ENCODE measurements at regions not wholly inside any gene's neighbourhood (a gene's known extent, or its start where the extent isn't known, plus 50 kb on each side); places are given as distances from the start of the nearest gene placed in this dataset.

GRCh38 chr2:65586516-65586915 lies 154.1 kb upstream of the SPRED2 start:
- no peaks in the 10 kb centered on the region for H3K79me1 ChIP-seq (ENCODE audit: low read length)
- H3K4ac ChIP-seq (ENCODE audit: low read depth, low read length), result peak overlapping the region; percentile 8
- no peak overlapping the region for H3K27ac ChIP-seq (ENCODE audit: low read depth, low read length)
- no peak overlapping the region for H2AK5ac ChIP-seq (ENCODE audit: low read length)
- no peak overlapping the region for H3K4me3 ChIP-seq (ENCODE audit: low read length)
- H4K8ac ChIP-seq (ENCODE audit: low read depth, low read length), result no peak overlapping the region
- no peaks in the 10 kb centered on the region for H3K36me3 ChIP-seq (ENCODE audit: control insufficient read depth, insufficient read depth, low read length)
- no CpG with 5 or more reads among the region's 4 CpGs for WGBS (ENCODE audit: extremely low coverage, insufficient coverage, low lambda C conversion rate)
- no peak overlapping the region for H2BK15ac ChIP-seq (replicated peaks; ENCODE audit: low read depth)
- H4K5ac ChIP-seq (ENCODE audit: low read length), result no peak overlapping the region
- H2BK5ac ChIP-seq (ENCODE audit: low read length), result no peak overlapping the region
- no peaks in the 10 kb centered on the region for H3K79me2 ChIP-seq (ENCODE audit: control insufficient read depth, insufficient read depth, low read length)
- no peak overlapping the region for H2BK120ac ChIP-seq (ENCODE audit: low read depth, low read length)
- H3K4me2 ChIP-seq (ENCODE audit: low read length), result no peak overlapping the region
- no peak overlapping the region for H3K56ac ChIP-seq (ENCODE audit: low read length)
- H3K18ac ChIP-seq (ENCODE audit: low read length), result no peak overlapping the region
- DNase-seq, result peak; percentile 66
- no peak overlapping the region for H3K23ac ChIP-seq (ENCODE audit: low read length)
- no peaks in the 10 kb centered on the region for H3K4me1 ChIP-seq (ENCODE audit: control insufficient read depth, low read depth, low read length)
- no peak overlapping the region for H3K9ac ChIP-seq (ENCODE audit: low read length)
- H3K27me3 ChIP-seq (ENCODE audit: insufficient read depth, low read length, poor library complexity), result no peaks in the 10 kb centered on the region

DNA sequence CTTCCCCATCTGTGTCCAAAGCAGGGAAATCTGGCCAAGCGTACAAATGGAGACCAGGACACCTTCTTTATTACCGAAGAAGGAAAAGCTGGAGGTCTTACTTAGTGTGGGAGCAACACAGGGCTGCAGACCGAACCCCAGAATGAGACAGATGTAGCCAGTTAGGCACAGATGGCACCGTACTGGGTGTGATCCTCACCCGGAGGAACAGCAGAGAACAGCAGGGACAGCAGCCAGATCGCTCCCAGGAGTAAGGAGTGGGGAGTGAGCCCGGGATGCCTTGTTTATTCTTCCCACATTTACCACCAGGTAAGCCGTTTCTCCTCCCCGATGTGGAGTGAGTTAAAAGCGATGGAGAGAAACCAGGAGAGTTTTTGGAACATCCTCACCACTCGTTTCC lies 150.7 kb upstream of the SPRED2 start:
- Histone ChIP-seq H4K8ac (ENCODE audit: low read depth, low read length) (no peak overlapping the region), H3K79me1 (ENCODE audit: low read length) (no peaks in the 10 kb centered on the region), H3K4me2 (ENCODE audit: low read length) (no peak overlapping the region), H3K36me3 (ENCODE audit: control insufficient read depth, insufficient read depth, low read length) (no peaks in the 10 kb centered on the region), H3K18ac (ENCODE audit: low read length) (peak overlapping the region; percentile 21), H3K4me1 (ENCODE audit: control insufficient read depth, low read depth, low read length) (no peaks in the 10 kb centered on the region), H3K23ac (ENCODE audit: low read length) (no peak overlapping the region), H4K5ac (ENCODE audit: low read length) (no peak overlapping the region), H3K4me3 (ENCODE audit: low read length) (no peak overlapping the region), H2BK15ac (replicated peaks; ENCODE audit: low read depth) (no peak overlapping the region), H2AK5ac (ENCODE audit: low read length) (no peak overlapping the region), H2BK5ac (ENCODE audit: low read length) (no peak overlapping the region), H3K56ac (ENCODE audit: low read length) (peak overlapping the region; percentile 18), H2BK120ac (ENCODE audit: low read depth, low read length) (no peak overlapping the region), H3K9ac (ENCODE audit: low read length) (no peak overlapping the region), H3K27ac (ENCODE audit: low read depth, low read length) (no peak overlapping the region), H3K4ac (ENCODE audit: low read depth, low read length) (no peak overlapping the region), H3K79me2 (ENCODE audit: control insufficient read depth, insufficient read depth, low read length) (no peaks in the 10 kb centered on the region), H3K27me3 (ENCODE audit: insufficient read depth, low read length, poor library complexity) (no peaks in the 10 kb centered on the region)
- no CpG with 5 or more reads among the region's 11 CpGs for WGBS (ENCODE audit: extremely low coverage, insufficient coverage, low lambda C conversion rate)
- no peak for DNase-seq

- Histone ChIP-seq H3K18ac (ENCODE audit: low read length) (peak overlapping the region; percentile 56), H3K36me3 (ENCODE audit: control insufficient read depth, insufficient read depth, low read length) (no peaks in the 10 kb centered on the region), H3K23ac (ENCODE audit: low read length) (no peak overlapping the region), H3K79me2 (ENCODE audit: control insufficient read depth, insufficient read depth, low read length) (no peaks in the 10 kb centered on the region), H2AK5ac (ENCODE audit: low read length) (no peak overlapping the region), H3K56ac (ENCODE audit: low read length) (no peak overlapping the region), H2BK120ac (ENCODE audit: low read depth, low read length) (no peak overlapping the region), H3K27ac (ENCODE audit: low read depth, low read length) (no peak overlapping the region), H4K8ac (ENCODE audit: low read depth, low read length) (no peak overlapping the region), H2BK5ac (ENCODE audit: low read length) (no peak overlapping the region), H3K4ac (ENCODE audit: low read depth, low read length) (no peak overlapping the region), H3K4me3 (ENCODE audit: low read length) (no peak overlapping the region), H3K4me2 (ENCODE audit: low read length) (no peak overlapping the region), H3K9ac (ENCODE audit: low read length) (no peak overlapping the region), H3K4me1 (ENCODE audit: control insufficient read depth, low read depth, low read length) (no peaks in the 10 kb centered on the region), H4K5ac (ENCODE audit: low read length) (no peak overlapping the region), H2BK15ac (replicated peaks; ENCODE audit: low read depth) (peak overlapping the region; percentile 48), H3K27me3 (ENCODE audit: insufficient read depth, low read length, poor library complexity) (no peaks in the 10 kb centered on the region), H3K79me1 (ENCODE audit: low read length) (no peaks in the 10 kb centered on the region)
- DNase-seq, result no peak
- no CpG with 5 or more reads among the region's 5 CpGs for WGBS (ENCODE audit: extremely low coverage, insufficient coverage, low lambda C conversion rate)
Observed at GRCh38 chr2:65582364-65582763, 150.0 kb upstream of the SPRED2 start.

DNA sequence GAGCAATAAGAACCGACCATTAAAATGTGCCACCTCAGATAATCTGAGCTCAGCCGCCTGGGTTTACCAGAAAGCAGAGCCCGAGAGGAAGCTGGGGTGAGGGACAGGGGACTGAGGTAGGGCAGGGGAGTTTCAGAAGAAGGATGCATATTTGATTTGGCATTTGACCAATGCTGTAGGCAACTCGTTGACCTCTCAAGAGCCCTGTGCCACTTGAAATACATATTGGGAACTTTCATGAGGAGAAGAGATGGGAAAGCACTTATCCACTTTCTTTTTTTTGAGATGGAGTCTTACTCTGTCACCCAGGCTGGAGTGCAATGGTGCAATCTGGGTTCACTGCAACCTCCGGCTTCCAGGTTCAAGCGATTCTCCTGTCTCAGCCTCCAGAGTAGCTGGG lies 148.4 kb upstream of the SPRED2 start:
- Histone ChIP-seq H3K79me1 (ENCODE audit: low read length) (no peaks in the 10 kb centered on the region), H3K4me2 (ENCODE audit: low read length) (no peak overlapping the region), H3K18ac (ENCODE audit: low read length) (peak overlapping the region; percentile 71), H3K4me1 (ENCODE audit: control insufficient read depth, low read depth, low read length) (no peaks in the 10 kb centered on the region), H4K8ac (ENCODE audit: low read depth, low read length) (no peak overlapping the region), H4K5ac (ENCODE audit: low read length) (no peak overlapping the region), H3K27me3 (ENCODE audit: insufficient read depth, low read length, poor library complexity) (no peaks in the 10 kb centered on the region), H3K9ac (ENCODE audit: low read length) (no peak overlapping the region), H2AK5ac (ENCODE audit: low read length) (no peak overlapping the region), H2BK5ac (ENCODE audit: low read length) (peak overlapping the region; percentile 44), H3K79me2 (ENCODE audit: control insufficient read depth, insufficient read depth, low read length) (no peaks in the 10 kb centered on the region), H2BK120ac (ENCODE audit: low read depth, low read length) (peak overlapping the region; percentile 98), H3K4ac (ENCODE audit: low read depth, low read length) (peak overlapping the region; percentile 89), H2BK15ac (replicated peaks; ENCODE audit: low read depth) (no peak overlapping the region), H3K4me3 (ENCODE audit: low read length) (no peak overlapping the region), H3K27ac (ENCODE audit: low read depth, low read length) (peak overlapping the region; percentile 88), H3K56ac (ENCODE audit: low read length) (peak overlapping the region; percentile 28), H3K23ac (ENCODE audit: low read length) (no peak overlapping the region), H3K36me3 (ENCODE audit: control insufficient read depth, insufficient read depth, low read length) (no peaks in the 10 kb centered on the region)
- DNase-seq, result no peak
- 100% methylated on average over 1 of the region's 6 CpGs for WGBS (ENCODE audit: extremely low coverage, insufficient coverage, low lambda C conversion rate)

- no peak overlapping the region for H4K5ac ChIP-seq (ENCODE audit: low read length)
- H3K4me1 ChIP-seq (ENCODE audit: control insufficient read depth, low read depth, low read length), result no peaks in the 10 kb centered on the region
- H3K56ac ChIP-seq (ENCODE audit: low read length), result peak overlapping the region; percentile 63
- no peaks in the 10 kb centered on the region for H3K79me2 ChIP-seq (ENCODE audit: control insufficient read depth, insufficient read depth, low read length)
- no peak overlapping the region for H2AK5ac ChIP-seq (ENCODE audit: low read length)
- H2BK5ac ChIP-seq (ENCODE audit: low read length), result peak overlapping the region; percentile 59
- no peak overlapping the region for H4K8ac ChIP-seq (ENCODE audit: low read depth, low read length)
- peak overlapping the region; percentile 17 for H3K4ac ChIP-seq (ENCODE audit: low read depth, low read length)
- H2BK15ac ChIP-seq (replicated peaks; ENCODE audit: low read depth), result no peak overlapping the region
- H2BK120ac ChIP-seq (ENCODE audit: low read depth, low read length), result peak overlapping the region; percentile 83
- H3K27ac ChIP-seq (ENCODE audit: low read depth, low read length), result peak overlapping the region; percentile 90
- H3K4me2 ChIP-seq (ENCODE audit: low read length), result peak overlapping the region; percentile 4
- H3K27me3 ChIP-seq (ENCODE audit: insufficient read depth, low read length, poor library complexity), result no peaks in the 10 kb centered on the region
- H3K36me3 ChIP-seq (ENCODE audit: control insufficient read depth, insufficient read depth, low read length), result no peaks in the 10 kb centered on the region
- peak overlapping the region; percentile 78 for H3K18ac ChIP-seq (ENCODE audit: low read length)
- no peak overlapping the region for H3K23ac ChIP-seq (ENCODE audit: low read length)
- DNase-seq, result peak; percentile 99
- H3K79me1 ChIP-seq (ENCODE audit: low read length), result no peaks in the 10 kb centered on the region
- H3K4me3 ChIP-seq (ENCODE audit: low read length), result no peak overlapping the region
- peak overlapping the region; percentile 3 for H3K9ac ChIP-seq (ENCODE audit: low read length)
- WGBS (ENCODE audit: extremely low coverage, insufficient coverage, low lambda C conversion rate), result no CpG with 5 or more reads among the region's 10 CpGs
Observed at GRCh38 chr2:65579506-65580235, 147.3 kb upstream of the SPRED2 start.

DNA sequence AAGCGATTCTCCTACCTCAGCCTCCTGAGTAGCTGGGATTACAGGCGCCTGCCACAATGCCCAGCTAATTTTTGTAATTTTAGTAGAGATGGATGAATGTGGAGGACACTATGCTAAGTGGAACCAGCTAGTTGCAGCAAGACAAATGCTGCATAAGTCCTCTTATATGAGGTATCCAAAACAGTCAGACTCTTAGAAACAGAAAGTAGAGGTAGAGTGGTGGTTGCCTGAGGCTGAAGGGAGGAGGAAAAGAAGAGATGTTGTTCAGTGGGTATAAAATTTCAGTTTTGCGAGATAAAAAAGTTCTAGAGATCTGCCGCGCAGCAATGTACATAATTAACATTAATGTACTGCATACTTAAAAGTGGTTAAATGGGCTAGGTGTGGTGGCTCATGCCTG lies 145.3 kb upstream of the SPRED2 start:
- Histone ChIP-seq H3K36me3 (ENCODE audit: control insufficient read depth, insufficient read depth, low read length) (no peaks in the 10 kb centered on the region), H2BK15ac (replicated peaks; ENCODE audit: low read depth) (no peak overlapping the region), H3K27me3 (ENCODE audit: insufficient read depth, low read length, poor library complexity) (no peaks in the 10 kb centered on the region), H2AK5ac (ENCODE audit: low read length) (peak overlapping the region; percentile 95), H2BK120ac (ENCODE audit: low read depth, low read length) (no peak overlapping the region), H3K4me3 (ENCODE audit: low read length) (no peak overlapping the region), H3K4me1 (ENCODE audit: control insufficient read depth, low read depth, low read length) (no peaks in the 10 kb centered on the region), H3K9ac (ENCODE audit: low read length) (no peak overlapping the region), H2BK5ac (ENCODE audit: low read length) (no peak overlapping the region), H3K4ac (ENCODE audit: low read depth, low read length) (no peak overlapping the region), H3K27ac (ENCODE audit: low read depth, low read length) (no peak overlapping the region), H4K8ac (ENCODE audit: low read depth, low read length) (no peak overlapping the region), H3K79me2 (ENCODE audit: control insufficient read depth, insufficient read depth, low read length) (no peaks in the 10 kb centered on the region), H3K4me2 (ENCODE audit: low read length) (no peak overlapping the region), H4K5ac (ENCODE audit: low read length) (no peak overlapping the region), H3K79me1 (ENCODE audit: low read length) (no peaks in the 10 kb centered on the region), H3K18ac (ENCODE audit: low read length) (peak overlapping the region; percentile 29), H3K56ac (ENCODE audit: low read length) (peak overlapping the region; percentile 57), H3K23ac (ENCODE audit: low read length) (no peak overlapping the region)
- DNase-seq, result no peak
- WGBS (ENCODE audit: extremely low coverage, insufficient coverage, low lambda C conversion rate), result no CpG with 5 or more reads among the region's 5 CpGs

Data from mesendoderm (in vitro differentiated cells).